Transverse colon (tissue), 4 donors: ENCODE measurements at regions not wholly inside any gene's neighbourhood (a gene's known extent, or its start where the extent isn't known, plus 50 kb on each side); places are given as distances from the start of the nearest gene placed in this dataset.
A peak's percentile ranks its signal among the peaks of the same experiment; 100 is the strongest.

Experiments used
- DNase-seq: peaks from one replicate; pipeline ENCODE4 v3.0.0-alpha.2; 2019
- H3K27ac ChIP-seq, 4 donors: fragments of 200-600 bp; sonication (generic); 2 replicates each; pipeline ENCODE4 v1.5.1; 2016 to 2018; ENCODE audit warnings: inconsistent platforms in 4 of 4
- H3K27me3 ChIP-seq: fragments of 200-600 bp; sonication (generic); 2 replicates; pipeline ENCODE4 v1.5.1; 2017; ENCODE audit warnings: inconsistent platforms
- H3K36me3 ChIP-seq, 4 donors: fragments of 200-600 bp; sonication (generic); 2 replicates each; pipeline ENCODE4 v1.5.1; 2017 to 2019; ENCODE audit warnings: inconsistent platforms in 4 of 4
- H3K4me1 ChIP-seq, 4 donors: fragments of 200-600 bp; sonication (generic); 2 replicates each; pipeline ENCODE4 v1.5.1; 2017 to 2020; ENCODE audit warnings: inconsistent platforms in 4 of 4
- H3K4me3 ChIP-seq, 4 donors: fragments of 200-600 bp; sonication (generic); 1 replicate in 1 of 4; 2 replicates in 3 of 4; pipeline versions ENCODE4 v1.5.1 to v1.6.1; 2017 to 2019; ENCODE audit warnings: inconsistent platforms in 4 of 4
- H3K9me3 ChIP-seq, 2 donors: fragments of 200-600 bp; sonication (generic); 2 replicates each; pipeline ENCODE4 v1.5.1; 2017 to 2019; ENCODE audit warnings: inconsistent platforms in 2 of 2
- CTCF ChIP-seq, 5 experiments: fragments of 200-600 bp in 3 of 5; fragments of 450-650 bp in 2 of 5; sonication (generic) in 3 of 5; IDR thresholded peaks; 1 replicate in 2 of 5; 2 replicates in 3 of 5; pipeline ENCODE4 v1.5.1; 2016 to 2017; ENCODE audit warnings: antibody characterized with exemption in 5 of 5, inconsistent platforms in 3 of 5, mild to moderate bottlenecking in 2 of 5, moderate library complexity in 1 of 5
- EP300 ChIP-seq: sonication (generic); formaldehyde crosslinking; IDR thresholded peaks from one replicate; pipeline ENCODE4 v1.6.1; 2017; ENCODE audit warnings: antibody characterized with exemption, low read depth
- POLR2A ChIP-seq: fragments of 450-650 bp; IDR thresholded peaks from one replicate; pipeline ENCODE4 v1.6.1; 2016; ENCODE audit warnings: antibody characterized with exemption, mild to moderate bottlenecking, moderate library complexity
- POLR2AphosphoS5 ChIP-seq, 3 donors: sonication (generic); formaldehyde crosslinking; IDR thresholded peaks; one replicate each; pipeline ENCODE4 v1.6.1; 2016; ENCODE audit warnings: antibody characterized with exemption in 3 of 3
- WGBS, 2 donors: methylation state at CpG; one replicate each; pipeline ENCODE4 v1.1.5; 2018; ENCODE audit warnings: low coverage in 1 of 2; 5-methylcytosine and 5-hydroxymethylcytosine counted together
- in situ Hi-C, 4 donors: fragments of 200-750 bp; cut with MboI; loops; one replicate each; pipeline versions ENCODE4 v1.15.0 to v1.15.1; 2017; ENCODE audit warnings: low sequenced_read_pairs in 3 of 4, low pct_ligation_motif_present in 1 of 4, low pct_unique_long_range_greater_than_20kb in 1 of 4
- intact Hi-C: fragments of 100-400 bp; cut with DNase I; formaldehyde crosslinking; loops from one replicate; pipeline ENCODE4 v1.15.1; 2023; ENCODE audit warnings: low total_unique reads

- H3K36me3 ChIP-seq = no peaks in the 10 kb centered on the region
- 86% methylated on average over 14 of the region's 14 CpGs; no CpG with 5 or more reads in 1 of the 2 donors for WGBS, 2 donors
- H3K4me3 ChIP-seq = no peak overlapping the region
- in situ Hi-C loops = no loop called here
- DNase-seq = no peak
- intact Hi-C loops = no loop called here
- H3K4me1 ChIP-seq = peaks cover 0 to 11% (median 5%) of the 10 kb centered on the region in 4 donors
- TF ChIP-seq POLR2A (no peak), POLR2AphosphoS5 (IDR thresholded peaks at IDR 0.05) (no peak)
- peak overlapping the region; percentile 67 to 80 (median 74) for H3K27ac ChIP-seq
- H3K27me3 ChIP-seq = no peaks in the 10 kb centered on the region
- no peaks in the 10 kb centered on the region for H3K9me3 ChIP-seq
These were observed 52.1 kb upstream of the RNU6ATAC start for GRCh38 chr9:134216449-134216951.

GRCh38 chr9:134216961-134217360, 52.6 kb upstream of the RNU6ATAC start:
- TF ChIP-seq POLR2AphosphoS5 (IDR thresholded peaks at IDR 0.05) (no peak), CTCF (IDR thresholded peaks at IDR 0.05) (no peak), POLR2A (no peak), EP300 (no peak)
- no peak overlapping the region for H3K4me3 ChIP-seq
- in situ Hi-C loops (no loop called here), intact Hi-C loops (no loop called here)
- DNase-seq = no peak
- H3K9me3 ChIP-seq = no peaks in the 10 kb centered on the region
- H3K27ac ChIP-seq = peak overlapping the region; percentile 67 to 80 (median 74)
- 88 to 90% methylated on average over 2 to 10 of the region's 10 CpGs for WGBS, 2 donors
- no peaks in the 10 kb centered on the region for H3K36me3 ChIP-seq
- H3K27me3 ChIP-seq = peaks cover 4% of the 10 kb centered on the region
- peaks cover 0 to 11% (median 5%) of the 10 kb centered on the region in 4 donors for H3K4me1 ChIP-seq

GRCh38 chr9:134217431-134218210, 53.3 kb upstream of the RNU6ATAC start:
- peak overlapping the region in 1 of 4 donors; percentile 67 for H3K27ac ChIP-seq
- H3K27me3 ChIP-seq = peaks cover 8% of the 10 kb centered on the region
- H3K4me3 ChIP-seq = no peak overlapping the region
- H3K9me3 ChIP-seq = no peaks in the 10 kb centered on the region
- intact Hi-C loops = loop anchor here (1.0 kb wide), 1 partner anchor 15 kb away; no protein-coding TSS in a partner anchor
- in situ Hi-C loops = no loop called here
- no peak for TF ChIP-seq CTCF (IDR thresholded peaks at IDR 0.05)
- TF ChIP-seq EP300 = no peak
- TF ChIP-seq POLR2A = no peak
- TF ChIP-seq POLR2AphosphoS5 (IDR thresholded peaks at IDR 0.05) = no peak
- H3K36me3 ChIP-seq = no peaks in the 10 kb centered on the region
- H3K4me1 ChIP-seq = peaks cover 0 to 11% (median 5%) of the 10 kb centered on the region in 4 donors
- no peak for DNase-seq
- WGBS, 2 donors = 80 to 87% methylated on average over 1 to 10 of the region's 10 CpGs

- in situ Hi-C loops (no loop called here), intact Hi-C loops (loop anchor here (1.0 kb wide), 1 partner anchor 16 kb away; no protein-coding TSS in a partner anchor)
- H3K36me3 ChIP-seq = no peaks in the 10 kb centered on the region
These were observed 53.9 kb upstream of the RNU6ATAC start for GRCh38 chr9:134218230-134218629.

More at GRCh38 chr9:134218230-134218629, 53.9 kb upstream of the RNU6ATAC start:
- DNase-seq = no peak
- peaks cover 13% of the 10 kb centered on the region for H3K27me3 ChIP-seq
- no peaks in the 10 kb centered on the region for H3K9me3 ChIP-seq
- H3K4me3 ChIP-seq = no peak overlapping the region
- no peak overlapping the region for H3K27ac ChIP-seq
- 70 to 80% methylated on average over 2 to 6 of the region's 6 CpGs for WGBS, 2 donors
- no peak for TF ChIP-seq POLR2A
- TF ChIP-seq POLR2AphosphoS5 (IDR thresholded peaks at IDR 0.05) = no peak
- no peak for TF ChIP-seq EP300
- no peak for TF ChIP-seq CTCF (IDR thresholded peaks at IDR 0.05)
- H3K4me1 ChIP-seq = peaks cover 0 to 11% (median 5%) of the 10 kb centered on the region in 4 donors
